GM23338 (cell line): ENCODE measurements at regions not wholly inside any gene's neighbourhood (a gene's known extent, or its start where the extent isn't known, plus 50 kb on each side); places are given as distances from the start of the nearest gene placed in this dataset.
"Not testable (repeated sequence)": the region's sequence is repeated elsewhere in the genome, so short reads cannot be mapped to it uniquely, and the experiment has no call there.

Experiments used
- ATAC-seq: fragments of 200-7000 bp; cut with Tn5 transposase; 3 replicates; pipeline ENCODE4 v1.9.1; 2020
- DNase-seq: peaks from one replicate; pipeline ENCODE4 v3.0.0-alpha.2; 2015; ENCODE audit warnings: low spot score
- H2AFZ ChIP-seq: fragments of 200-600 bp; sonication (generic); 2 replicates; pipeline ENCODE4 v1.8.0; 2016; ENCODE audit warnings: antibody characterized with exemption, mild to moderate bottlenecking, moderate library complexity
- H3F3A ChIP-seq: fragments of 200-600 bp; sonication (generic); replicated peaks from 2 replicates; pipeline ENCODE4 v1.8.0; 2017; ENCODE audit warnings: antibody characterized with exemption, mixed run types, low read depth
- H3K27ac ChIP-seq: fragments of 200-600 bp; sonication (generic); 2 replicates; pipeline ENCODE4 v1.6.1; 2016; ENCODE audit warnings: low read depth
- H3K27me3 ChIP-seq: fragments of 200-600 bp; sonication (generic); 2 replicates; pipeline ENCODE4 v1.8.0; 2016; ENCODE audit warnings: mild to moderate bottlenecking, mixed run types, moderate library complexity; ENCODE audit not compliant: insufficient read depth
- H3K36me3 ChIP-seq: fragments of 200-600 bp; sonication (generic); 2 replicates; pipeline ENCODE4 v1.8.0; 2016; ENCODE audit warnings: mild to moderate bottlenecking; ENCODE audit not compliant: insufficient read depth
- H3K4me1 ChIP-seq: fragments of 200-600 bp; sonication (generic); 2 replicates; pipeline ENCODE4 v1.8.0; 2016; ENCODE audit warnings: mild to moderate bottlenecking, moderate library complexity; ENCODE audit not compliant: insufficient read depth
- H3K4me2 ChIP-seq: fragments of 200-600 bp; sonication (generic); 2 replicates; pipeline ENCODE4 v1.7.1; 2017; ENCODE audit warnings: mixed run types
- H3K4me3 ChIP-seq: fragments of 200-600 bp; sonication (generic); 2 replicates; pipeline ENCODE4 v1.6.1; 2016; ENCODE audit warnings: mixed run types
- H3K79me2 ChIP-seq: fragments of 200-600 bp; sonication (generic); replicated peaks from 2 replicates; pipeline ENCODE4 v1.8.0; 2017; ENCODE audit warnings: mild to moderate bottlenecking; ENCODE audit not compliant: insufficient read depth
- H3K9me2 ChIP-seq: fragments of 200-600 bp; sonication (generic); 2 replicates; pipeline ENCODE4 v1.8.0; 2017; ENCODE audit not compliant: insufficient read depth
- H4K20me1 ChIP-seq: fragments of 200-600 bp; sonication (generic); replicated peaks from 2 replicates; pipeline ENCODE4 v1.8.0; 2017; ENCODE audit warnings: mild to moderate bottlenecking; ENCODE audit not compliant: insufficient read depth
- H3K27ac Mint-ChIP-seq: 2 replicates; pipeline ENCODE4 v1.8.0; 2020; ENCODE audit warnings: inconsistent platforms, mild to moderate bottlenecking, moderate library complexity, mixed read lengths
- H3K27me3 Mint-ChIP-seq: 3 replicates; pipeline ENCODE4 v1.8.0; 2022; ENCODE audit warnings: low read depth, mild to moderate bottlenecking, moderate library complexity, mixed read lengths, inconsistent platforms; ENCODE audit not compliant: insufficient read depth, poor library complexity
- H3K36me3 Mint-ChIP-seq: 3 replicates; pipeline ENCODE4 v1.8.0; 2021; ENCODE audit warnings: low read depth, mild to moderate bottlenecking, inconsistent platforms, moderate library complexity, mixed read lengths
- H3K4me1 Mint-ChIP-seq: 3 replicates; pipeline ENCODE4 v1.8.0; 2020; ENCODE audit warnings: mild to moderate bottlenecking, inconsistent platforms, mixed read lengths
- H3K4me3 Mint-ChIP-seq: 3 replicates; pipeline ENCODE4 v1.8.0; 2021; ENCODE audit warnings: moderate library complexity, mild to moderate bottlenecking, inconsistent platforms, mixed read lengths
- H3K9me3 Mint-ChIP-seq: 3 replicates; pipeline ENCODE4 v1.8.0; 2020; ENCODE audit warnings: moderate library complexity, mild to moderate bottlenecking, inconsistent platforms, mixed read lengths
- CREB1 ChIP-seq: fragments of 250-450 bp; sonication (Bioruptor Pico); IDR thresholded peaks from 2 replicates; pipeline ENCODE4 v1.5.0; 2020; ENCODE audit warnings: low read depth, mild to moderate bottlenecking, moderate library complexity
- EZH2phosphoT487 ChIP-seq: fragments of 200-600 bp; sonication (generic); IDR thresholded peaks from one replicate; pipeline ENCODE4 v1.8.1; 2018; ENCODE audit warnings: antibody characterized with exemption; ENCODE audit not compliant: unreplicated experiment
- POLR2AphosphoS5 ChIP-seq: IDR thresholded peaks from 2 replicates; pipeline ENCODE4 v1.6.1; 2016; ENCODE audit warnings: antibody characterized with exemption, low read depth
- TF ChIP-seq, protein P1 (sequence below), 2 experiments: fragments of 200-600 bp in 1 of 2; sonication (generic) in 1 of 2; conservative IDR thresholded peaks; 2 replicates each; pipeline versions ENCODE4 v1.5.1 to v1.6.1; 2016 to 2017; ENCODE audit warnings: antibody characterized with exemption in 2 of 2, low read depth in 2 of 2, mild to moderate bottlenecking in 2 of 2, moderate library complexity in 1 of 2

DNA sequence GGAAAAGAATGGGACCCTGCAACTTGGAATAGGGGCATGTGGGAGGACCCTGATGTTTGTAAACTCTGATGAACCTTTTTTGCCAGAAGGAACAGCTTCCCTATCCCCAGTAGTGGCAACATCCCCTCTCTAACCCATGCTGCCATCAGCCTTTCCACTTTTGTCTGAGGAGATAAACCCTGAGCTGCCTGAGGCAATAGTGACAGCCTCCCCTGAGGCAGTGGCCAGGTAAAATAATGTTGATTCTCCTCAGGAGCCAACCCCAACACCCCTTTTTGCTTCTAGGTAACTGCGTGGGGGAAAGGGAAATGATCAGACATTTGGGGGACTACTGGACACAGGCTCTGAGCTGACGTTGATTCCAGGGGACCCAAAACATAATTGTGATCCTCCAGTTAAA is 106.8 kb upstream of the NPAS2 start (continued):
- TF ChIP-seq, protein P1, sequence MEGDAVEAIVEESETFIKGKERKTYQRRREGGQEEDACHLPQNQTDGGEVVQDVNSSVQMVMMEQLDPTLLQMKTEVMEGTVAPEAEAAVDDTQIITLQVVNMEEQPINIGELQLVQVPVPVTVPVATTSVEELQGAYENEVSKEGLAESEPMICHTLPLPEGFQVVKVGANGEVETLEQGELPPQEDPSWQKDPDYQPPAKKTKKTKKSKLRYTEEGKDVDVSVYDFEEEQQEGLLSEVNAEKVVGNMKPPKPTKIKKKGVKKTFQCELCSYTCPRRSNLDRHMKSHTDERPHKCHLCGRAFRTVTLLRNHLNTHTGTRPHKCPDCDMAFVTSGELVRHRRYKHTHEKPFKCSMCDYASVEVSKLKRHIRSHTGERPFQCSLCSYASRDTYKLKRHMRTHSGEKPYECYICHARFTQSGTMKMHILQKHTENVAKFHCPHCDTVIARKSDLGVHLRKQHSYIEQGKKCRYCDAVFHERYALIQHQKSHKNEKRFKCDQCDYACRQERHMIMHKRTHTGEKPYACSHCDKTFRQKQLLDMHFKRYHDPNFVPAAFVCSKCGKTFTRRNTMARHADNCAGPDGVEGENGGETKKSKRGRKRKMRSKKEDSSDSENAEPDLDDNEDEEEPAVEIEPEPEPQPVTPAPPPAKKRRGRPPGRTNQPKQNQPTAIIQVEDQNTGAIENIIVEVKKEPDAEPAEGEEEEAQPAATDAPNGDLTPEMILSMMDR (conservative IDR thresholded peaks at IDR 0.05; ENCODE audit: low read depth in 2 of 2), result no peak

DNA sequence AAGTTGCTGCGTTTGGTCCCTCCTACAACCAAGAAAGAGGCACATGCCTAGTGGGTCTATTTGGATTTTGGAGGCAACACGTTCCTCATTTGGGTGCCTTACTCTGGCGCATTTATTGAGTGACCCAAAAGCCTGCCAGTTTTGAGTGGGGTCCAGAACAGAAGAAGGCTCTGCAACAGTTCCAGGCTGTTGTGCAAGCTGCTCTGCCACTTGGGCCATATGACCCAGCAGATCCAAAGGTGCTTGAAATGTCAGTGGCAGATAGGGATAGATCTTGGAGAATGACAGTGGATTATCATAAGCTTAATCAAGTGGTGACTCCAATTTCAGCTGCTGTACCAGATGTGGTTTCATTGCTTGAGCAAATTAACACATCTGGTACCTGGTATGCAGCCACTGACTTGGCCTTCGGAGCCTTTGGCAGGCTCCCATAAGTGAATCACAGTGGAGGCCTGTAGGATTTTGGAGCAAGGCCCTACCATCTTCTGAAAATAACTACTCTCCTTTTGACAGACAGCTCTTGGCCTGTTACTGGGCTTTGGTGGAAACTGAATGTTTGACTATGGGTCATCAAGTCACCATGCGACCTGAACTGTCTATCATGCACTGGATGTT is 105.4 kb upstream of the NPAS2 start:
- H3K9me2 ChIP-seq, H3K9me3 Mint-ChIP-seq, DNase-seq, H3K27ac Mint-ChIP-seq, H3K4me1 Mint-ChIP-seq, H3K36me3 Mint-ChIP-seq, H3K27me3 ChIP-seq, H2AFZ ChIP-seq, H3K79me2 ChIP-seq, H3K27me3 Mint-ChIP-seq, H3K4me3 ChIP-seq, H3K4me2 ChIP-seq, H3K4me3 Mint-ChIP-seq, H4K20me1 ChIP-seq, H3K36me3 ChIP-seq, H3K4me1 ChIP-seq, H3F3A ChIP-seq, H3K27ac ChIP-seq, ATAC-seq: not testable (repeated sequence)

- H3F3A ChIP-seq, H3K9me2 ChIP-seq, H4K20me1 ChIP-seq, H3K27ac ChIP-seq, H3K4me1 Mint-ChIP-seq, DNase-seq, H3K4me3 ChIP-seq, H3K27me3 ChIP-seq, H3K4me3 Mint-ChIP-seq, H3K36me3 ChIP-seq, H3K36me3 Mint-ChIP-seq, H3K79me2 ChIP-seq, H3K9me3 Mint-ChIP-seq, H3K4me2 ChIP-seq, H3K27ac Mint-ChIP-seq, H3K27me3 Mint-ChIP-seq, H2AFZ ChIP-seq, ATAC-seq: not testable (repeated sequence)
- peaks cover 11% of the 10 kb centered on the region for H3K4me1 ChIP-seq
These were observed 104.1 kb upstream of the NPAS2 start for GRCh38 chr2:100715861-100716260.

GRCh38 chr2:100716581-100716980 is 103.4 kb upstream of the NPAS2 start:
- H3K27ac Mint-ChIP-seq, result no peak overlapping the region
- Histone ChIP-seq H3K79me2 (no peaks in the 10 kb centered on the region), H3K36me3 (no peaks in the 10 kb centered on the region), H3K4me1 (peaks cover 11% of the 10 kb centered on the region), H3K4me3 (no peak overlapping the region), H2AFZ (no peak overlapping the region), H4K20me1 (no peaks in the 10 kb centered on the region), H3K27ac (no peak overlapping the region), H3K27me3 (no peaks in the 10 kb centered on the region), H3K4me2 (no peak overlapping the region), H3F3A (no peaks in the 10 kb centered on the region), H3K9me2 (peaks cover 3% of the 10 kb centered on the region; the same call in 1 of the 2 replicates)
- no peak for TF ChIP-seq CREB1
- no peak for TF ChIP-seq POLR2AphosphoS5
- no peak for TF ChIP-seq EZH2phosphoT487
- peaks cover 3% of the 10 kb centered on the region for H3K27me3 Mint-ChIP-seq
- no peaks in the 10 kb centered on the region; the same call in 2 of the 3 replicates for H3K9me3 Mint-ChIP-seq
- DNase-seq (no peak), ATAC-seq (no peak)
- no peak overlapping the region for H3K4me3 Mint-ChIP-seq
- H3K4me1 Mint-ChIP-seq, result no peaks in the 10 kb centered on the region
- no peaks in the 10 kb centered on the region for H3K36me3 Mint-ChIP-seq
